AG08395 (cell line): ENCODE measurements at regions not wholly inside any gene's neighbourhood (a gene's known extent, or its start where the extent isn't known, plus 50 kb on each side); places are given as distances from the start of the nearest gene placed in this dataset.

Source experiments
- DNase-seq: peaks from one replicate; pipeline ENCODE4 v3.0.0; 2012; ENCODE audit warnings: mixed read lengths, low spot score

DNA sequence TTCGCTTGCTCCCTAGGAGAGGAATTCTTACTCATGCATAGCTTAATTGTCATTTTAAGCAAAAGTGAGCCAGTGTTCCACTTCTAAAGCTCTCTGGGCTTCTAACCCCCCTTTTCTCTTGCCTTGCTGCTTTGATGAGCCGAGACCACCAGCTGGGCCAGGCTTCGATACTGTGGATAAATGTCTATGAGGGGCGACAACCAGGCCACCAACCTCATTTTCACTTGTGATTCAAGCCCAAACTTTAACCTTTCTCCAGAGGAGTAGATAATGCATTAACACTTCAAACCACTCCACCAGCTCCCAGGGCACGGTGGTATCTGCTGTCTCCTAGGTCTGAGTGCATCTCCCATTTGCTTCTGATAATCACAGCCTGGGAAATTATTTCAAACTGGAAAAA, 205.6 kb downstream of the PSAT1 start:
- DNase-seq: no peak

DNA sequence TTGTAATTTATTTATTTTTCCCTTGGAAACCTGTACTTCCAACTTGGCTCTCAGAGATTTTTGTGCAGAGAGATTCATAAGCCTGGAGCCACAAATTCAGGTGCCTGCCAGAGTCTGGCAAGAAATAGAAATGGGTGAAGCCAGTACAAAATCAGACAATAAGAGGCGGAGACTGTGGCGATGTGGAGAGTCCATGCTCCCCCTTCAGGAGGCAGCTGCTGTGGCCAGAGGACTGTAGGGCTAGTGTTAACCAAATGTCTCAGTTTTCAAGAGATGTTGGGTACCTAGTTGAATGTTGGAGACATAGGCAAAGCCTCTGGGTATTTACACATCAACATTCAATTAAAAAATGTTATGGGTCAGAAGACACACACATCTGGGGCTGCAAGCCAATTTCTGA, 208.6 kb downstream of the PSAT1 start:
- DNase-seq: no peak

DNA sequence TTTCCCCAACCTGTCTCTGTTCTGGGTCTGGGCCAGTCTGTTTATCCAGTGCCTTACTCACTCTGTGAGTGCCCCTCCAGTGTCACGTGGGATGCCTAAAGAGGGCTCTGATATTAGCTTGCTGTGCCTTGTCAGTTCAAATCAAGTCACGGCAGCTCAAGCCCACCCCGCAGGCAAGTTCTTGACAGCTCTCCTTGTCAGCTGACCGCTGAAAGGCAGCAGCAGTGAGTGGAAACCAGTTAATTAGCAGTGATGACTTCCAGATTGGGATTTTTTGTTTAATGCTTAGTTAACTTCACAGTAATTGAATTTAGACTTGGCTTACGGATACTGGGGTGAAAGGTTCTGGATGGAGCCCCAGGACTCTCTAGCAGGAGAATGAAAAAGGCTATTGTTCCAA, 210.1 kb downstream of the PSAT1 start:
- DNase-seq: no peak

DNA sequence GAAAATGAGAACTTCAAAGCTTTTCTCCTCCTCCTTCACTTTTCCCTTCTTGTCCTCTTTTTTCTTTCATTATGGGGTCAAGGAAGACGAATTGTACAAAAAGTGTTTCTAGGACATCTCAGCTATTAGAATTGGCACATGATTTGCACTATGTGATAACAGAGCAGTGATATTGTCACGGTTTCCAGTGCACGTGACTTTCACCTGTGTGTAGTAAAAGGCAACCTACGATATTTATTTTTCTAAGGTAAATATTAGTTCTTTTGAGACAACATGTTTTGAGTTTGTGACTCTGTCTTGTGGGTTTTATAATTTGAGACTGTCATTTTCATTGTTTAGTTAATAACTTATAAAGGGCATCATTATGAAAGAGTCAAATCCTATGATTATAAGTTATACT, 213.1 kb downstream of the PSAT1 start:
- no peak for DNase-seq

DNA sequence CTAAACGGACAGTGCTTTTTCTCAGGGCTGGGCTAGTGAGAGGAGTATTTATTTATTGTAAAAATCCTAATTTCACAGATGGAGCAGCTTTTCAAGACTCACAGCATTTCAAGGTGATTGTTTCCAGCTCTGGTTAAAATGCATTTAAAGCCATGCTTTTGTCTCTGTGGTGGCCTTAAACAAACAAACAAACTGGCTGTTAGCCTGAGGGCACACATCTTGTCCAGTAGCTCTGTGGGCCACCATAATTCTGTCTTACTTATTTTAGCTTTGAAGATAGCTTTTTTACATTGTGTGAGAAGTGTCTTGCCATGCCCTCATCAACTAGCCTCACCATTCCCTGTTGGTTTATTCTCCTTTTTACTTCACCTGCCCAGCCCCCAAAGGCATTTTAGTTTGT, 218.2 kb downstream of the PSAT1 start:
- no peak for DNase-seq

DNA sequence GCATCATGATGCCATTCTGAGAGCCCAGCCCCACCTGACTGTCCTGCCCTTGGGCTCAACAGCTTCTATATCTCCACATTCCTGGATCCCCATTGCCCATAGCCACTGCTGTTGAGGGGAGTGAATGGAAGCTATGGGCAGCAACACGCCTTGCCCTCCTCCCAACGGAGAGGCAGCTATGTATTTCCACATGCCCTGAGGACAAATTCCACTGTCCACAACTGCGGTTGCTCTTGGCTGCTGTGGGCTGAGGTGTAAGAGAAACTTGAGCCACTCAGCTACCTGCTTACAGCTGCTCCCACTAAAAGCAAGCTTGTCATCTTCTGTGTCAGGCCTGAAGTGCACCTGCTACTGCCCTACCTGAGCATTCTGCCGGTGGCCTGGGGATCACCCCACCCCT, 222.9 kb downstream of the PSAT1 start:
- no peak for DNase-seq

DNA sequence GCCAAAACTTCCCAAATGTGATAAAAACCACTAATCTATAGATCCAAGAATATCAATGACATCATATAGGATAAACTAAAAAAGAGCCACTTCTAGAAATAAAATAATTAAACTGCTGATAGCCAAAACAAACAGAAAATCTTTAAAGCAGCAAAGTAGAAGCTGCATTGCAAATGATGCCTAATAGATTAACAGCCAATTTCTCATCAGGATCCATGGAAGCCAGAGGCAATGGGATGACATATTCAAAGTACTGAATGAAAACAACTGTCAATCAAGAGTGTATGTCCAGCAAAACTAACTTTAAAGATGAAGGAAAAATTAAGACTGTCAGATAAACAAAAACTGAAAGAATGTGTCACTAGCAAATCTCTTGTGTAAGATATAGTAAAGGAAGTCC, 224.8 kb downstream of the PSAT1 start:
- DNase-seq: no peak

DNA sequence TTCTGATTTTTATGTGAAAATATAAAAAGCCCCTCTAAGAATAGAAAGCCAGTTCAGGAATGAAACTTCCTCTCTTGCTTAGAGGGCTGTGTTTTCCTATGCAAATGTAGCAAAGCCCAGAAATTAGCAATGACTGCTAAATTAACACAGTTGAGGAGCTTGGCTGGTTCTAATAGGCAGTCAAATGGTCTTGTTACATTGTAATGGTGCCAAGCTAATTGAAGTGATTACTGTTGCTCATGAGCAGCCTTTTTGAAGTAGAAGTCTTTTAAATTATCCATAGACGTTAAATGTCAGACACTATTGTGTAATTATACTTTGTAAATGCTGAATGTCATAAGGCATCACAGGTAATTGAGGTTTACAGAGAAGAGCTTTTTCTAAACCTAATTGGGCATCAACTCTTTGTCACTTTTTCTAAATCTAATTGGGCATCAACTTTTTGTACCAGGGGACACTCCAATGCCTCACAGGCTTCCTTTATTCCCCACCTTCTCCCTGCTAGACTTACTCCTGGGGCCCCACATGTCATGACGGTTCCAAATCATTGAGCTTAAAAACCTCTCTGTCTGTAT, 229.1 kb downstream of the PSAT1 start:
- DNase-seq: no peak

DNA sequence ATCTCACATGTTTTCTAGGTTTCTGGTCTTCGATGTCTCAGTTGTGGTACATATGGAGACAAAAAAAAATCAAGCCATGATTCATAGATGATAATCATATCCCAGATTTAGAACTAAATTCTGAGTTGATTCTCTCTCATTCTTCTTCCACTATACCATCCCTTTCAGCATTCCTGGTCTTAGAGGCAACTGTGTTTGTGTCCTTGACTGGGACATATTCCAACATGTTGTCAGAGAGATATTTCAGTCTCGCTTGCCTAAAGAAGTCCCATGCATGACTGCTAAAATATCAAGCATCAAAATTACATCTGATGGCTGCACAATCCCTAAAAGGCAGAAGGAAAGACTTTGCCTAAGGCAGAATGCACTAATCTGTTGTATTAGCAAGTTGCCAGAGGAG, 236.6 kb downstream of the PSAT1 start:
- no peak for DNase-seq

DNA sequence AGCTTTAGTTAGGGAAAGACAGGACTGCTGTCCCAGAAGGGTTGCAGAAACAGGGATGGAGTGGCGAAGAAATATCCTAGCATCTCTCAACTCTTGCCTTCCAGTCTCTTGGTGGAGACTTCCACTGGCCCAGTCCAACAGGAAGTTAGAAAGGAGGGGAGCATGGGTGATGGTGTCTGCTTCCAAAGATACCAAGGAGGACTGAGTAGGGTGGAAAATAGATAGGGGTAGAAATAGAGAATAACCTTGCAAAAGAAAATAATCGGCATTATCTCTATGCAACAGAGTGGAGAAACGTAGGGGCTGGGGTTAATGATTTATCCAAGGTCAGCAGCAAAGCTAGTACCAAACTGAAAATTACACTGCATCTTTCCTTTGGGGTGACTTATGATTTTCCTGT, 242.3 kb downstream of the PSAT1 start:
- DNase-seq: no peak

DNA sequence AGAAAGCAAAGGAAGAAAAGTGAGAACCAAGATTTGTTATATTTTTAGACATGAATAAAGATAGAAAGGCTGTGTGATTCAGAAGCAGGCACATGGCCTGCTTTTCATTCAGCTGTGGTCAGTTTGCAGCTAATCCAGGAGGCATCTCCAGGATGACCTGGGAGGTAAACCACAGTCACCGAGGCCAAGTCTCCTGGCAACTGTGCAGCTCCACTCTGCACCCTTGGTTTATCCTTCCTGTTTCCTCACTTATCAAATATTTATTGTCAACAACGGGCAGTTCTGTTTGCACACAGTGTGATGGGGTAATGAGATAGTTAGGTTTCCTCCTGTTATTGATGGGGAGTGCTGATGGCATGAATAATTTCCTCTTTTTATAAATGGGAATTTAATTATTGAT, 243.0 kb downstream of the PSAT1 start:
- peak; percentile 92 for DNase-seq

DNA sequence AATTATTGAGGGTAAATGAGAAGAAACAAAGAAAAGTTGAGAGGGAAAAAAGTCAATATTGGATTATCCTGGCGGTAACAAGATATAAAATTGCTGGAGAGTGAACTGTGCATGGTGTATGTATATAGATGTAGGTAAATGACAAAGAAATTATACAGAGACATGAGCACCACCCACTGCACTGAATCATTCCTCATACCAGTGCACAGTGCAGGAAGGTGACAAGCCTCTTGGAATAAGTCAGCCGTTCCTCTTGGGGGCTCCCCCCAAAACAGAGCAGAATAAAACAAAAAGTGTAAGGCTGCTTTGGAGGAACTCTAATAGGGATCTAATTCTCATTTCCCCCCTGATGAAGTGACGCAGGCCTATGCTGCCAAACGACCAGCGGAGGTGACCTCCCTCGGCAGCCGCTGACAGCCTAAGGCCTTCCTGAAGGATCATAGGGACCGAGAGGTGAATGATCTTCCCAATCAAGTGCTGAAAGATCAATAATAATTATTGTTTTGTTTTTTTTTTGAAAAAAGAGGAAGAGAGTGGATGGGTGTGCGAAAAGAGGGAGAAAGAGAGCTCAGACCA, 245.0 kb downstream of the PSAT1 start:
- DNase-seq: no peak

DNA sequence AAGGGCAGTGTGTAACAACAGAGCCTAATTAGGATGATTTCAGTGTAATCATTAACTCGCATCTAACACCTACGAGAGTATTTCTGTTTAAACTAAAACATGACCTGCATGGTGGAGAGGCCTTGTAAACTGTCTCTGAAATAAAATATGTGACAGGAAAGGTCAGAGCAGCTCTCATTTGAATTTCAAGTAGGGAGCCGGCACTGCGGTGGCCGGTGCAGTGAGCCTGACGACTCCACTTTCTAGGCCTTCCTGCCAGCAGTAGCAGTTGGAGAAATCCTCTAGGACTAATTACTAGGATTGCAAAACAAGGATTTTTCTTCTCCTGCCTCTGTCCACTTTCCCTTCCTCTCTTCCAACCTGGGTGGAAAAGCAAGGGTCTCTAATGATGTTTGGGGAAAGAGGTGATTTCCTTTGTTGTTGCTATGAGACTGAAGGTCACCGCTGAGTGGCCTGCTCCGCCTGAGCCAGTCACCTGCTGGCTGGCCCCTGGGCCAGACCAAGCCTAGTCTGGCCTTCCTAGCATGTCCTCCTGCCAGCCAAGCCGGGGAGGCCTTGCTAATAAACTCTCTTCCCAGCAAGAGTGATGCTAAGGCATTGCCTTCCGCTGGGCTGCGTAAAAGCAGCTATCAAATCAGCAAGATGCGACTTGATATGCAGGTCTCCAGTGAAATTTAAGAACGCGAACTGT, 245.7 kb downstream of the PSAT1 start:
- no peak for DNase-seq

DNA sequence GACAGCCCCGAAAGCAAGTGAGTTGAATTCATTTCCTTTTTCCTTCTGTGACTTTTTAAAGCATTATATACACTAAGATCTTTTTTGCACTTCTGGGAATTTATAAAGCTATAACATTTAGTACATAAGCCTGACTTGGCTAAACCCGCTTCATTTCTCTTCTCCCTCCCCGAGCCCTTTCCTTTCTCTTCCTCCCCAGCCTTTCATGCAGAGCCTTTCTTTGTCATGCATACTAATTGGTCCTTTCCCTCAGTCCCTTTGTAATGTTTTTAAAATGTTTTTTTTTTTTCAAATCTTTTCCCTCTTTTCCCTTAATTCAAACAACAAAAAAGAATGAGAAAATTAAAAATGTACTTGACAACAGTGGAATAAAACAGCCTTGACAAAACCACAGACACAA, 246.4 kb downstream of the PSAT1 start:
- no peak for DNase-seq

DNA sequence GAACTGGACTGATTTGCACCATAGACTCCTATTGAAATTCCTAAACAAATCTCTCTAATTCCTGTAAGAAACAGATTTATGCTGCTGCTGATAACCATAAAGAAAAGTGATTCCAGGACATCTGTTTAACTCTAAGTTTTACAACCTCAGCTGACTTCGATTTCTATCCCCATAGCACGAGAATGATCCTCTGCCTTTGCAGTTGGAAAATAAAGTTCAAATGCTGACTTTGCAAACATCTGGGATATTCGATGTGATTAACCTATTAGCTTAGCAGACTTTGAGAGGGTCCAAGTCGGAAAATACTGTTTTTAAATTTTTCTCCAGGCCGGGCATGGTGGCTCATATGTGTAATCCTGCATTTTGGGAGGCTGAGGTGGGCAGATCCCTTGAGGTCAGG, 247.3 kb downstream of the PSAT1 start:
- DNase-seq: no peak

DNA sequence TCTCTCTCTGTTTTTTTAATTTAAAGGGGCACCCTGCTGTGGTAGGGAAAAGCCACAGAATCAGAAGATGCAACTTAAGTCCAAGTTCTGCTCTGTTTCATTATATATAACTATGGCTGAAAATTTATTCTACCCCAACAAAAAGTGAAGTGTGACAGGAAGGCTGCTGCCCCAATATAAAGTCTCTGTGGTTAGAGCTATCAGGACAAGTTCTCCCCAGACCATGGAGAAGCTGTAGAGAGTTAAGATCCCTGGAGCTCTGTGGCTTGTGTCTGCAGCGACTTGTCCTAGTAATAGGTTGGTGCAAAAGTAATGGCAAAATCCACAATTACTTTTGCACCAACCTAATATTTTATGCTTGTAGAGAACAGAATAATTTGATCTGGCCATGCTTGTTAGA, 250.9 kb downstream of the PSAT1 start:
- DNase-seq: no peak

DNA sequence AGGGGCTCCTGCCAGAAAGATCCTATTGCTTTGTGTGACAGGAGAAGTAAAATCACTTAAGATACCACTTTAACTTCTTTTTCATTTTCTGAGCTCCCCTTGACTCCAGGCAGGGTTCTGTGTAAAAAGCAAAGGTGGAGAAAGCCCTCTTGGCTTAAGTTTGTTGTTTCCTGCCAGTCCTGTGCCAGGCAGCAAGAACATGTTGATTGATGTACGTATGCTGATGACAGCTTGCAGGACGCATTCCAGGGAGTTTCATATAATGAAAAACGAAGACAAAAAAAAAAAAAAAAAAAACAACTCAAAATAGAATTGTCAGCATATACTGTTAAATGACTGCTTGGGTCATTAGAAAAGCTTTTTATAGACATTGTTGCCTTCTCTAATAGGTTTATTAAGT, 251.7 kb downstream of the PSAT1 start:
- DNase-seq: no peak

DNA sequence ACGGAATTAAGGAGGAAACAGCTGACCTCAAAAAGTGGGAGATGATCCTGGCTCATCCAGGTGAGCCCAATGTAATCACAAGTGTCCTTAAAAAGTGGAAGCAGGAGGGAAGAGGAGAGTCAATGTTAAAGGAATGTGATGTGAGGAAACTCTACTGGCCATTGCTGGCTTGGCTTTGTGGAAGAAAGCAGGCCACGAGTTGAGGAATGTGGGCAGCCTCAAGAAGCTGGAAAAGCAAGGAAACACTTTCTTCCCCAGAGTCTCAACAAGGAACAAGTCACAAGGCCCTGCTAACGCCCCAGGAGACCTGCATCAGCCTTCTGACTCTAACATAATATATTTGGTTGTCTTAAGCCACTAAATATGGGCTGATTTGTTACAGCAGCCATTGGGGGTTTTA, 252.8 kb downstream of the PSAT1 start:
- peak; percentile 30 for DNase-seq

DNA sequence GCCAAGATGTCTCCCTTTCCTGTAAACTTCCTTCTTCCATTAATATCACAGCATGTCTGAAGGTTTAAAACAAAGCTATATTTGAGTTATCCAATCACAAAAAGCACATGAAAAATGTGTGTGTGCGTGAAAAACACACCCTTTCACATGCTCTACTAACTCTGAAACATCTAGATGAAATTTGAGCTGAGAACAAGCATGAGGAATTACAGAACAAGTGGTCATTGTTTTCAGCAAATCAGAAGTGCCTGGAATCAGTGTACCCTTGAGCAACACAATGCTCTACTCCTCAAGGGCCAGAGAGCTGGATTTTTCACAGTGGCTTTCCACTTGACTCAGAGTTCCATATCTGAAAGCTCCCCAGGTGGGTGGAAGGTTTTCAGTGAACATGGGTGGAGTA, 255.9 kb downstream of the PSAT1 start:
- no peak for DNase-seq

DNA sequence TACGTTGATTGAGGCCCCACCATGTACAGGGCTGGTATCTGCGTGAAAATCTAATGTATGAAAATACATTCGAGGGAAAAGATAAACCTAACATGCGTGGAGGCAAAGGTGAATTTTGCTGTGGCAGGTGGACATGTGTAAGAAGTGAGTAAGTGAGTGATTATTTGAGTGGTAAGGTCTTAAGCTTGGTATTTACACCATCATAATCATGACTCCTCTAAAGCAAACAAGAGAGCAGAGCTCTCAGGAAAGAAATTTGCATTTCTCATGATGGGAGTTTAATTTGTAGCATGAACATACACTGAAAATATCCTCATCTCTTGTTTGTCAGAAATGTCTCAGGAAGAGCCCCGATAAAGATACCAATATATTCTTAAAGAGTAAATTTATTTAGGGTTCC, 260.6 kb downstream of the PSAT1 start:
- no peak for DNase-seq

DNA sequence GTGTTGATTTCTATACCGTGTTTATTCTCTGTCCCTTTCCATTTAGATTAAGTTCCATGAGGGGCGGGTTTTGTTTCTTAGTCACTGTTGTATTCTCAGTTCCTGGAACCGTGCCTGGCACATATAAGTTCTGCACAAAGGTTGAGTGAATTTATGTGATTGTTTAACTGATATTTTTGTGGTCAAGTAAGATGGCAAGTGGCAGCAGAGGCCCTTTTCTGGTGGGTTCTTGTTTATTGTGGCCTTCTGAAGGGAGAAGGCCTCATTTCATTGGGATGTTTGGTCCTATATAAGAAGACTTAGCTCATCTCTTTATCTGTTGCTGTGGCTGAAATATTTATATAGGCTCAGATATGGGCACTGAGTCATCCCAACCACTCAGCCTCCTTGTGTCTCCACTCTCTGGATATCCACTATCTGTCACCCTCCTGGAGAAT, 262.5 kb downstream of the PSAT1 start:
- DNase-seq: peak; percentile 34

DNA sequence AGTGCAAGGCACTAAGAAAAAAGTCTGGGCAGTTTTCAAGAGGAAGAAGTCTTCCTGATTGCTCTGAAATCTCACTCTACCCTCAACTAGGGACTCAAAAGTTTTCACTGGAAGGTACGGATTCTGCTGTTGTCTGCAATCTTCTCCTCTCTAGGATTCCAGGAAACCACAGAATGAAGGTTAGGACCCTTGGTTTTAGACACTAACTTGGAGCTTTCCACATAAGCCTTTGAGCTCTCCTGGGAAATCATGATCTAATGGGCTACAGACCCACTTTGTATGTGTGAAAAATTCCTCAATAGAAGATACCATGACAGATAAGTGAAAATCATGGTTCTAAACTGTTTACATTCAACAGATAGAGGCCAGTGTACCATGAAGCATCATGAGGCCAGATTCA, 265.1 kb downstream of the PSAT1 start:
- no peak for DNase-seq

DNA sequence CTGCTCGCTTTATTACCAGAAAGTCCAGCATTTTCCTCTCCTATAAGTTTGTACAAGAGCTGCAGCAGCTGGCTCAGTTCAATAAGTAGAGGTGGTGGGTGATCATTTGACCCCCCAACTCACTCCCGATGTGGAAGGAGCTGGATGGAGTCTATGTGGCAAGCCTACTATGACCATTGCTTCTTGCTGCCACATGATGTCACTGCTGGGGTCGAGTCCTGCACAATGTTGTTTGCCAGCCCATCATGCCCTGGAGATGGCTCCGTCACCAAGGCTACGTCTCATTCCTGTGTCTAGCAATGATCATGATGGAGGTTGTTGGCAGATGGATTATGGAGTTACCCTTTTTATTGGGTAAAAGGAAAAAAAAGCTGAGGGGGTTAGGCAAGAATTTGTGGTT, 266.3 kb downstream of the PSAT1 start:
- DNase-seq: no peak

DNA sequence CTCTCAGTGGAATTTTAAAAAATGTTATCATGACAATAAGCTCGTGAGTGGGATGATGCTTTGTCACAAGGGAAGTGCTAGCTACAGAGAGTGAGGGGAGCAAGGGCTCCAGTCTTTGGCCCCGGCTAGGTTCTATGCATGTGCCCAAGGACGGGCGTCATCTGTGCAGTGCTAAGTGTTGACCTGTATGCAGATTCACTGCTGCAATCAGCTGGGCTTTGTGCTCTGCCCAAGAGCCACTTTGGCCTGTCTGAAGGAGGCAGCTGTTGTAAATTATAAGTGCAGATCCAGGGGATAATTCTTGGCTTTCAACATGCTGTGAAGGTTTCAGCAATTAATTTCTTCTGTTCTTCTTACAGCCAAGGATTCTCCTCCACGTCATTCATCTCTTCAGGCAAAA, 268.6 kb downstream of the PSAT1 start:
- DNase-seq: peak; percentile 18
